ENCODE measurements at regions not wholly inside any gene's neighbourhood (a gene's known extent, or its start where the extent isn't known, plus 50 kb on each side); places are given as distances from the start of the nearest gene placed in this dataset.

GRCh38 chr6:14690120-14691056 lies 555.5 kb upstream of the JARID2 start:
- H3K4me3 ChIP-seq (ENCODE audit: low read length): no peak overlapping the region
- TF ChIP-seq CTCF (IDR thresholded peaks at IDR 0.05; ENCODE audit: insufficient read depth, low read depth, low read length, missing control alignments): no peak
- DNase-seq (ENCODE audit: low read depth): no peak

- no peak overlapping the region for H3K4me3 ChIP-seq (ENCODE audit: low read length)
- no peak for TF ChIP-seq CTCF (IDR thresholded peaks at IDR 0.05; ENCODE audit: insufficient read depth, low read depth, low read length, missing control alignments)
- no peak for DNase-seq (ENCODE audit: low read depth)
These were observed 553.7 kb upstream of the JARID2 start for GRCh38 chr6:14692208-14692607.

GRCh38 chr6:14693301-14694192 lies 552.3 kb upstream of the JARID2 start:
- TF ChIP-seq CTCF (IDR thresholded peaks at IDR 0.05; ENCODE audit: insufficient read depth, low read depth, low read length, missing control alignments): no peak
- no peak for DNase-seq (ENCODE audit: low read depth)
- no peak overlapping the region for H3K4me3 ChIP-seq (ENCODE audit: low read length)

GRCh38 chr6:14694308-14694707 lies 551.6 kb upstream of the JARID2 start:
- H3K4me3 ChIP-seq (ENCODE audit: low read length): no peak overlapping the region
- DNase-seq (ENCODE audit: low read depth): no peak
- no peak for TF ChIP-seq CTCF (IDR thresholded peaks at IDR 0.05; ENCODE audit: insufficient read depth, low read depth, low read length, missing control alignments)

- no peak overlapping the region for H3K4me3 ChIP-seq (ENCODE audit: low read length)
- no peak for TF ChIP-seq CTCF (IDR thresholded peaks at IDR 0.05; ENCODE audit: insufficient read depth, low read depth, low read length, missing control alignments)
- DNase-seq (ENCODE audit: low read depth): no peak
These were observed 550.3 kb upstream of the JARID2 start for GRCh38 chr6:14695579-14695978.

- no peak overlapping the region for H3K4me3 ChIP-seq (ENCODE audit: low read length)
- no peak for TF ChIP-seq CTCF (IDR thresholded peaks at IDR 0.05; ENCODE audit: insufficient read depth, low read depth, low read length, missing control alignments)
- no peak for DNase-seq (ENCODE audit: low read depth)
These were observed 549.5 kb upstream of the JARID2 start for GRCh38 chr6:14696367-14696766.
